Duodenal mucosa (tissue), 2 donors: ENCODE measurements at regions not wholly inside any gene's neighbourhood (a gene's known extent, or its start where the extent isn't known, plus 50 kb on each side); places are given as distances from the start of the nearest gene placed in this dataset.

ENCODE experiments used
- H3K27ac ChIP-seq: one replicate; pipeline ENCODE4 v1.7.0; 2013; ENCODE audit warnings: low read depth, low read length
- H3K27me3 ChIP-seq, 2 donors: one replicate each; pipeline ENCODE4 v1.7.0; 2013; ENCODE audit warnings: low read length in 2 of 2, control low read depth in 1 of 2; ENCODE audit not compliant: insufficient read depth in 2 of 2, control insufficient read depth in 1 of 2
- H3K36me3 ChIP-seq, 2 donors: one replicate each; pipeline ENCODE4 v1.7.0; 2013; ENCODE audit warnings: low read length in 2 of 2, control low read depth in 1 of 2; ENCODE audit not compliant: insufficient read depth in 2 of 2, control insufficient read depth in 1 of 2
- H3K4me1 ChIP-seq, 2 donors: one replicate each; pipeline ENCODE4 v1.7.0; 2013; ENCODE audit warnings: low read length in 2 of 2, control low read depth in 1 of 2; ENCODE audit not compliant: insufficient read depth in 2 of 2, control insufficient read depth in 1 of 2
- H3K4me3 ChIP-seq, 2 donors: one replicate each; pipeline ENCODE4 v1.7.0; 2013; ENCODE audit warnings: low read length in 2 of 2, low read depth in 1 of 2
- H3K9ac ChIP-seq, 2 donors: one replicate each; pipeline ENCODE4 v1.7.0; 2013; ENCODE audit warnings: low read length in 2 of 2, low read depth in 1 of 2
- H3K9me3 ChIP-seq, 2 donors: one replicate each; pipeline ENCODE4 v1.7.0; 2013; ENCODE audit warnings: low read length in 2 of 2, control low read depth in 1 of 2; ENCODE audit not compliant: control insufficient read depth in 1 of 2

- Histone ChIP-seq H3K9me3 (no peaks in the 10 kb centered on the region), H3K27ac (no peak overlapping the region), H3K27me3 (no peaks in the 10 kb centered on the region), H3K4me3 (no peak overlapping the region), H3K36me3 (no peaks in the 10 kb centered on the region), H3K4me1 (no peaks in the 10 kb centered on the region), H3K9ac (no peak overlapping the region)
Measured at GRCh38 chr5:52579391-52579790, 208.3 kb upstream of the ITGA1 start.

GRCh38 chr5:52580921-52581320 lies 206.8 kb upstream of the ITGA1 start:
- Histone ChIP-seq H3K4me1 (no peaks in the 10 kb centered on the region), H3K9ac (no peak overlapping the region), H3K27ac (no peak overlapping the region), H3K27me3 (no peaks in the 10 kb centered on the region), H3K36me3 (no peaks in the 10 kb centered on the region), H3K9me3 (no peaks in the 10 kb centered on the region), H3K4me3 (no peak overlapping the region)

- no peak overlapping the region for H3K4me3 ChIP-seq
- no peaks in the 10 kb centered on the region for H3K36me3 ChIP-seq
Measured at GRCh38 chr5:52582313-52582712, 205.4 kb upstream of the ITGA1 start.

DNA sequence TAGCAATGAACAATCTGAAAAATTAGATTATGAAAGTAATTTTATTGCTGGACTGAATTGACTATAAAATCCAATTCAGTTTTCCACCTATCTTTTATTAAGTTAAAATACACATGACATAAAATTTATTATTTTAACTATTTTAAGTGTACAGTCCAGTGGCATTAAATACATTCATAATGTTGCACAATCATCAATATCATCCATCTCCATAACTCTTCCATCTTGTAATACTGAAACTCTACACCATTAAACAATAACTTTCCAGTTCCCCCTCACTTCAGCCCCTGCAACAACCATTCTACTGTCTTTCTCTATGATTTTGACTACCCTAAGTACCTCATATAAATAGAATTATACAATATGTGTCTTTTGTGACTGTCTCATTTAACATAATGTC lies 200.6 kb upstream of the ITGA1 start:
- no peaks in the 10 kb centered on the region for H3K36me3 ChIP-seq
- H3K4me3 ChIP-seq, result no peak overlapping the region
- no peaks in the 10 kb centered on the region for H3K4me1 ChIP-seq
- no peak overlapping the region for H3K27ac ChIP-seq
- H3K9me3 ChIP-seq, result no peaks in the 10 kb centered on the region
- H3K27me3 ChIP-seq, result no peaks in the 10 kb centered on the region
- no peak overlapping the region for H3K9ac ChIP-seq

More at GRCh38 chr5:52582313-52582712, 205.4 kb upstream of the ITGA1 start:
- Histone ChIP-seq H3K9ac (no peak overlapping the region), H3K9me3 (no peaks in the 10 kb centered on the region), H3K27me3 (no peaks in the 10 kb centered on the region), H3K4me1 (no peaks in the 10 kb centered on the region), H3K27ac (no peak overlapping the region)

DNA sequence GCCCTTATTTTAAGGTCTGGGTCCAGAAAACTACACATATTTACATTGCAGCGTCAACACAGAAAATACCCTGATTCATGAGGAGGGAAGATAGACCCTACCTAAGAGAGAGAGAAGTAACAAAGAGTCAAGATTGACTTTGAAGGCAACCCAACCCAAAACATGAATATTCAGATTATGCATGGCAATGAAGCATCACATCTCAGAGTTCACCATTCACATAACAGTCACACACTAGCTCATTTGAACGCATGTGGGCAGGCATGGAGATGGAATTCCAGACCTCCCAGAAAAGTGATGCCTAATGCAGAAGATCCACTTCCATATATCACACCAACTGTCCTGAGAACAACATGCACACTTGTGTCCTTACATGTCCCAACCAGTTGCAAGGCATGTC lies 190.1 kb upstream of the ITGA1 start:
- H3K36me3 ChIP-seq, result no peaks in the 10 kb centered on the region
- H3K4me1 ChIP-seq, result peaks cover 0 to 3% of the 10 kb centered on the region in 2 donors
- no peak overlapping the region for H3K4me3 ChIP-seq
- no peaks in the 10 kb centered on the region for H3K9me3 ChIP-seq
- H3K27ac ChIP-seq, result no peak overlapping the region
- H3K27me3 ChIP-seq, result no peaks in the 10 kb centered on the region
- H3K9ac ChIP-seq, result no peak overlapping the region

DNA sequence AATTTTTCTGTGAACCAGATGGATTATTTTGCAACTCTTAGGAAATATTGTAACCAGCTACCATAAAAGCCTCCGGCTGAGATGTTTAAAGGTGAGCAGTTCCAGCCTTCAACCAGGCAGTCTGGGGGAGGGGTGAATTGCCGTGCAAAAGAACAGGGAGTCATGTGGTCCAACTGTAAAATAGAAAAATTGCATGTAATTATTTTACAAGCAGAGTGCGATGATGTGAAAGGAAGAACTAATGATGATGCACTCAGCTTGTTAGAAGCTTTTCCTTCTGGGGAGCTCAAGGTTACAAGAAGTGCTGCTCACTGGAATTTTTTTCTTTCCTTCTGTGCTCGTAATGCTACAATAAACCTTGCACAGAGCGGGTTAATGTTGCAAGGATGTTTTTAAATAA lies 188.7 kb upstream of the ITGA1 start:
- Histone ChIP-seq H3K27me3 (no peaks in the 10 kb centered on the region), H3K27ac (no peak overlapping the region), H3K9me3 (no peaks in the 10 kb centered on the region), H3K9ac (no peak overlapping the region), H3K36me3 (no peaks in the 10 kb centered on the region), H3K4me1 (peaks cover 5 to 10% of the 10 kb centered on the region in 2 donors), H3K4me3 (peak overlapping the region in 1 of 2 donors; percentile 18)

DNA sequence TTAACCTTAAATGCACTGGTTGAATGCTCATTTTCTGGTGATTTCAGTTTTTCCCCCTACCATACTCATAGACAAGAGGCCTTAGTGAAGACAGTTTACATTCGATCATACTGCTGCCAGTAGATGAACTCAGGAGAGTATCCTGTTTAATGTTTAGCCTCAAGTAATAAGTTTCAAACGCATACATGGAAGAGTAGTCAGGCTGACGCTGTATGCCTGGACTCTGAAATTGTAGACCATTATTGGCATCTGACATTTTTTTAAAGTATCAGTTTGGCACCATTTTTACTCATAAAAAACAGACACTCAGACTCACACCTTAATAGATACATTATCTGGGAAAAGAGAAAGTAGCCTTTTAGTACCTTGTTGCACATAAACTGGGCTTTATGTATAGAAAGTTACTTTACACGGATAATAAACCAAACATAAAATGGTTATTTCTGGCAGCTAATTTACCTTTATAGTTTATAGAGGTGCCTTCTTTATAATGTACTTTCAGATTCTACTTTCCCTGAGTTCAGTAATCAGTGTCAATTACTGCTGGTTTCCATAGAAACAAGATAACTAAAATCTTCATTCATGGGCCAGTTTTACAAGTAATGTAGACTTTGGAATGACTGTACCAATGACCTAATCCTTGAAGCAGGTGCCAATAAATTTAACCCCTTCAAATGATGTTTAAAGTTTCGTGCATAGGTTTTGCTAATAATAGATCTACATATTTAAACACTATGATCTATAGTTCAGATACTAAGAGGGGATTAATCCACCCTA lies 183.8 kb upstream of the ITGA1 start:
- Histone ChIP-seq H3K27ac (no peak overlapping the region), H3K36me3 (no peaks in the 10 kb centered on the region), H3K4me1 (peaks cover 5 to 35% of the 10 kb centered on the region in 2 donors), H3K9me3 (no peaks in the 10 kb centered on the region), H3K9ac (no peak overlapping the region), H3K27me3 (no peaks in the 10 kb centered on the region), H3K4me3 (peak overlapping the region; percentile 11 to 42)

DNA sequence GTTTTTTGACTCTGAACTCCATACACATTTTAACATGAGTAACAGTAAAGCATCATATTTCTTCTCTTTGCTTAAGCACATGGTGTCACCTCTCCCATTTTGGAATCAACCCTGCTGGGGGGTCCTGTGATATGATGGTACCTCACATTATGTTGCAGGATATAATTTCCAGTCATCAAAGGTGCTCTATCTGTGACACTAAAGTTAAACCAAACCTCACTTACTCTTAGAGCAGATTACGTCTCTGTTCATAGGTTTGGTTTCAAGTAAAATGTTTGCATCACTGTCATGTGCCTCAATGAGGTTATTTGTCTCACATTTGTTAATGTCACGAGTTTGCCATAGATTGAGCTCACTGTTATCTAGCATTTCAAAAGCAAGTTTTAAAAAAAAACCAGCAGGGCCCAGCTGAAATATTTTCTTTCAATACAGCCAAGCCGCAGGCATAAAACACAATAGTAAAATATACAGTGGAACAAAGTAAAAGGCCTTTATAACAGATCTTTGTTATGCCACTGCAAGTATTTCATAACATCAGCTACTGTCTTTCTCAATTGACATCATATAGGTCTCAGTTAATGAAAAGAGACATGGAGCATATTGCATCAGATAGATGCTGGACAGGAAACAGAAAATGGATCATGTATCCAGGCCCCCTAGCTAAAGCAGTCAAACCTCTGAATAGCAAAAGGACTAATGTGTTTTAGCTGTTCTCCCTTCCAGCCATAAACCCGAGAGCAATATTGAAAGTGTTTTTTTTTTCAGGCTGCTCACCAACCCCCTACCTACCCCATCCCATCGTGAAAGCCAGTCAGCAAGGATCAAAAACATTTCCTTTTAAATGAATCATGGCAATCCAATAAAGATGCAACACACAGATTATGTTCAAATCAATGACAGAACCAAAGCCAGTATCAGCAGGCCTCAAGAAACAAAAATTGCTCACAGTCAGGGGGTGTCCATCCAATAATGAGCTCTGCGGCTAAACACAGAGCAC lies 182.1 kb upstream of the ITGA1 start:
- Histone ChIP-seq H3K36me3 (no peaks in the 10 kb centered on the region), H3K27ac (no peak overlapping the region), H3K4me3 (no peak overlapping the region), H3K4me1 (peaks cover 5 to 32% of the 10 kb centered on the region in 2 donors), H3K27me3 (no peaks in the 10 kb centered on the region), H3K9ac (no peak overlapping the region), H3K9me3 (no peaks in the 10 kb centered on the region)

- no peak overlapping the region for H3K27ac ChIP-seq
- peaks cover 5 to 32% of the 10 kb centered on the region in 2 donors for H3K4me1 ChIP-seq
- H3K27me3 ChIP-seq, result no peaks in the 10 kb centered on the region
- H3K36me3 ChIP-seq, result no peaks in the 10 kb centered on the region
- H3K9ac ChIP-seq, result no peak overlapping the region
- H3K4me3 ChIP-seq, result no peak overlapping the region
- H3K9me3 ChIP-seq, result no peaks in the 10 kb centered on the region
Measured at GRCh38 chr5:52607227-52607824, 180.4 kb upstream of the ITGA1 start.

DNA sequence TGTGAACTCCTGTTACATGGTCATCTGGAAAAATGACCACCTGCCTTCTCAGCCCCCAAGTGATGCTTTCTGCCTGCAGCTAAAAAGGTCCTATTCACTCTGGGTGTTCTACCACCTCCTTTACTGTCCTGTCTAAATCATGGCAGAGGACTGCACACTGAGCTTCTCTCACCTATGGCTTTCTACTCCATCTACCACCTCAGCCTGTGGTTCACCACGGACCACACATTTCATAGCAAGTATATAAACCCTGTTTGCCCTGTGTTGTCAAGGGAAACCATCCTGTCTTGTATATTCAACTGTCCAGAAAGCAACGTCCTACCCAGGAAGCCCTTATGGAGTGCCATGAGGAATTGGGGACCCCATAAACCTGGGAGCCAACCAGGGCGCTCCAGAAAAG lies 167.4 kb upstream of the ITGA1 start:
- H3K4me1 ChIP-seq, result no peaks in the 10 kb centered on the region
- H3K27me3 ChIP-seq, result no peaks in the 10 kb centered on the region
- no peaks in the 10 kb centered on the region for H3K9me3 ChIP-seq
- no peak overlapping the region for H3K9ac ChIP-seq
- H3K36me3 ChIP-seq, result no peaks in the 10 kb centered on the region
- no peak overlapping the region for H3K27ac ChIP-seq
- no peak overlapping the region for H3K4me3 ChIP-seq
